Smooth muscle cell (in vitro differentiated cells): ENCODE measurements at regions not wholly inside any gene's neighbourhood (a gene's known extent, or its start where the extent isn't known, plus 50 kb on each side); places are given as distances from the start of the nearest gene placed in this dataset.

Source experiments
- DNase-seq: peaks from one replicate; lab custom pipeline; 2025; ENCODE audit not compliant: unreplicated experiment; lab: John Stamatoyannopoulos, UW
- H2AFZ ChIP-seq: fragments of 200-600 bp; sonication (generic); 2 replicates; pipeline ENCODE4 v1.6.0; 2016; ENCODE audit warnings: antibody characterized with exemption, low read depth, mild to moderate bottlenecking
- H3F3A ChIP-seq: fragments of 200-600 bp; sonication (generic); 2 replicates; pipeline ENCODE4 v1.6.0; 2017; ENCODE audit warnings: antibody characterized with exemption, low read depth
- H3K27ac ChIP-seq: fragments of 200-600 bp; sonication (generic); 2 replicates; pipeline ENCODE4 v1.5.1; 2016; ENCODE audit warnings: low read depth, mild to moderate bottlenecking
- H3K27me3 ChIP-seq: fragments of 200-600 bp; sonication (generic); 2 replicates; pipeline ENCODE4 v1.6.1; 2016; ENCODE audit warnings: low read depth, mild to moderate bottlenecking
- H3K36me3 ChIP-seq: fragments of 200-600 bp; sonication (generic); 2 replicates; pipeline ENCODE4 v1.5.1; 2016; ENCODE audit warnings: low read depth
- H3K4me1 ChIP-seq: fragments of 200-600 bp; sonication (generic); 2 replicates; pipeline ENCODE4 v1.5.1; 2016; ENCODE audit warnings: low read depth
- H3K4me2 ChIP-seq: fragments of 200-600 bp; sonication (generic); 2 replicates; pipeline ENCODE4 v1.6.0; 2016; ENCODE audit warnings: mild to moderate bottlenecking
- H3K4me3 ChIP-seq: fragments of 200-600 bp; sonication (generic); 2 replicates; pipeline ENCODE4 v1.5.1; 2016; ENCODE audit warnings: mild to moderate bottlenecking
- H3K79me2 ChIP-seq: fragments of 200-600 bp; sonication (generic); 2 replicates; pipeline ENCODE4 v1.6.0; 2016; ENCODE audit warnings: low read depth, mild to moderate bottlenecking
- H3K9ac ChIP-seq: fragments of 200-600 bp; sonication (generic); 2 replicates; pipeline ENCODE4 v1.6.0; 2016; ENCODE audit warnings: low read depth
- H3K9me3 ChIP-seq: fragments of 200-600 bp; sonication (generic); replicated peaks from 2 replicates; pipeline ENCODE4 v1.5.1; 2016; ENCODE audit warnings: low read depth
- H4K20me1 ChIP-seq: fragments of 200-600 bp; sonication (generic); 2 replicates; pipeline ENCODE4 v1.6.0; 2016; ENCODE audit warnings: low read depth
- WGBS: methylation state at CpG from one replicate; pipeline ENCODE4 v1.1.7; 2016; ENCODE audit warnings: low lambda C conversion rate; 5-methylcytosine and 5-hydroxymethylcytosine counted together
- TF ChIP-seq, protein P1 (sequence below): fragments of 200-600 bp; sonication (generic); IDR thresholded peaks from 2 replicates; pipeline ENCODE4 v1.5.1; 2017; ENCODE audit warnings: borderline replicate concordance, mild to moderate bottlenecking, antibody characterized with exemption; ENCODE audit not compliant: insufficient read depth, poor library complexity, severe bottlenecking

- WGBS: 89% methylated on average over 10 of the region's 10 CpGs
- Histone ChIP-seq H3F3A (no peaks in the 10 kb centered on the region), H2AFZ (no peak overlapping the region), H3K9me3 (no peaks in the 10 kb centered on the region), H3K27me3 (no peaks in the 10 kb centered on the region), H3K79me2 (no peaks in the 10 kb centered on the region), H3K9ac (no peak overlapping the region), H3K4me2 (no peak overlapping the region), H3K36me3 (no peaks in the 10 kb centered on the region), H3K4me1 (peaks cover 13% of the 10 kb centered on the region), H4K20me1 (no peaks in the 10 kb centered on the region), H3K4me3 (no peak overlapping the region), H3K27ac (no peak overlapping the region)
- no peak for DNase-seq
- TF ChIP-seq, protein P1, sequence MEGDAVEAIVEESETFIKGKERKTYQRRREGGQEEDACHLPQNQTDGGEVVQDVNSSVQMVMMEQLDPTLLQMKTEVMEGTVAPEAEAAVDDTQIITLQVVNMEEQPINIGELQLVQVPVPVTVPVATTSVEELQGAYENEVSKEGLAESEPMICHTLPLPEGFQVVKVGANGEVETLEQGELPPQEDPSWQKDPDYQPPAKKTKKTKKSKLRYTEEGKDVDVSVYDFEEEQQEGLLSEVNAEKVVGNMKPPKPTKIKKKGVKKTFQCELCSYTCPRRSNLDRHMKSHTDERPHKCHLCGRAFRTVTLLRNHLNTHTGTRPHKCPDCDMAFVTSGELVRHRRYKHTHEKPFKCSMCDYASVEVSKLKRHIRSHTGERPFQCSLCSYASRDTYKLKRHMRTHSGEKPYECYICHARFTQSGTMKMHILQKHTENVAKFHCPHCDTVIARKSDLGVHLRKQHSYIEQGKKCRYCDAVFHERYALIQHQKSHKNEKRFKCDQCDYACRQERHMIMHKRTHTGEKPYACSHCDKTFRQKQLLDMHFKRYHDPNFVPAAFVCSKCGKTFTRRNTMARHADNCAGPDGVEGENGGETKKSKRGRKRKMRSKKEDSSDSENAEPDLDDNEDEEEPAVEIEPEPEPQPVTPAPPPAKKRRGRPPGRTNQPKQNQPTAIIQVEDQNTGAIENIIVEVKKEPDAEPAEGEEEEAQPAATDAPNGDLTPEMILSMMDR: no peak
Observed at GRCh38 chr14:61187196-61187905, 93.8 kb downstream of the TMEM30B start.

DNA sequence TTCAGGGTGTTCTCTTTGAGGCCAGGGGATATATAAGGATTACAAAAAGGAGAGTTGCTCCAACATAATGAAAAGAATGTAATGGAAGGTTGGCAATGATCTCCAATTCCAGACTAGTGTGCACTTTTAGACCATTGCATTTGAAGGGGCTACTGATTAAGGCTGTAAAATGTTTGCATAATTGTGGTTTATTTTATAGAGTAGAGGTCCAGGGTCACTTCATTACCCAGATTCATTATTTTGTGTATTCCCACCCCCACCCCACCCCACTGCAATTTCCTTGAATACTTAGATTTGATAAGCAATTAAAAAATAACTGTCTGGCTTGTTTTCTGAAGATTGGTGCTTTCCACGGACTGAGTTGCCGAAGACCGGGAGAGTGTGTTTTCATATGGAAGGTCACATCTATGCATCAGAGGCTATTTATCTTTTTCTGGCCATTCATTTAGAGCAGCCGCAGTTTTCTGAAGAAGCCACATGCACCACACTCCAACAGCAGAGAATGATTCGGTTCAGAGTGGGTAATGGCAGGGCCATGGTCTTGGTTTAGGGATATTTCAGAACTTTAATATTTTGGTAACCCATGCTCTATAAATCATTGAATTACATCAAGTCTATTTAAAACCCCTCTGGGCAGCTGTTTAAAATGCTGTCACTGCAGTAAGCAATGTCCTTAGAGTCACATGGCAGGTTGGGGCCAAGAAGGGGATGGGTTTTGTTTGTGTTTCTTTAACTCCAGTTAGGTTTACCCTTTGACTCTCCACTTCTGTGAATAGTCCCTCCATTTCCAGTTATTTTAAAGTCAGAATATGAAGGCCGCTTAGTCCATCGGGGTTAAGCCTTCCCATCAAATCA, 94.6 kb downstream of the TMEM30B start:
- Histone ChIP-seq H3K27me3 (no peaks in the 10 kb centered on the region), H3K4me2 (no peak overlapping the region), H3K9me3 (no peaks in the 10 kb centered on the region), H2AFZ (no peak overlapping the region), H4K20me1 (no peaks in the 10 kb centered on the region), H3K79me2 (no peaks in the 10 kb centered on the region), H3K4me1 (peaks cover 13% of the 10 kb centered on the region), H3K4me3 (no peak overlapping the region), H3K27ac (no peak overlapping the region), H3K9ac (no peak overlapping the region), H3K36me3 (no peaks in the 10 kb centered on the region), H3F3A (no peaks in the 10 kb centered on the region)
- 88% methylated on average over 7 of the region's 7 CpGs for WGBS
- no peak for DNase-seq
- TF ChIP-seq, protein P1: no peak

GRCh38 chr14:61185534-61185933, 95.6 kb downstream of the TMEM30B start:
- 47% methylated on average over 2 of the region's 2 CpGs for WGBS
- H3K9me3 ChIP-seq: no peaks in the 10 kb centered on the region
- H3F3A ChIP-seq: no peaks in the 10 kb centered on the region
- H3K4me1 ChIP-seq: peaks cover 13% of the 10 kb centered on the region
- no peak for DNase-seq
- no peaks in the 10 kb centered on the region for H4K20me1 ChIP-seq
- no peak overlapping the region for H3K4me3 ChIP-seq
- H3K4me2 ChIP-seq: no peak overlapping the region
- H2AFZ ChIP-seq: no peak overlapping the region
- H3K79me2 ChIP-seq: no peaks in the 10 kb centered on the region
- H3K27me3 ChIP-seq: no peaks in the 10 kb centered on the region
- no peak overlapping the region for H3K27ac ChIP-seq
- H3K9ac ChIP-seq: no peak overlapping the region
- H3K36me3 ChIP-seq: no peaks in the 10 kb centered on the region
- TF ChIP-seq, protein P1: no peak
